ENCODE measurements at regions not wholly inside any gene's neighbourhood (a gene's known extent, or its start where the extent isn't known, plus 50 kb on each side); places are given as distances from the start of the nearest gene placed in this dataset.
"Not testable (repeated sequence)": the region's sequence is repeated elsewhere in the genome, so short reads cannot be mapped to it uniquely, and the experiment has no call there.

- intact Hi-C loops (cut with DNase I; ENCODE audit: low total_unique reads); H3K27me3 ChIP-seq; H3K36me3 ChIP-seq; H3K4me3 ChIP-seq; H3K27ac ChIP-seq; H3K9me3 ChIP-seq; H3K4me1 ChIP-seq; DNase-seq: not testable (repeated sequence)
- WGBS, 5 donors: 54 to 85% (median 80%) methylated on average over 2 to 5 of the region's 9 CpGs
Observed at GRCh38 chr15:20680257-20680815, 138.7 kb upstream of the GOLGA6L6 start.

- intact Hi-C loops (cut with DNase I; ENCODE audit: low total_unique reads): no loop called here
- Histone ChIP-seq H3K9me3 (no peaks in the 10 kb centered on the region), H3K27me3 (no peaks in the 10 kb centered on the region), H3K4me3 (no peak overlapping the region), H3K4me1 (no peaks in the 10 kb centered on the region), H3K27ac (no peak overlapping the region), H3K36me3 (no peaks in the 10 kb centered on the region)
- no peak for DNase-seq
- no peak for TF ChIP-seq EP300 (IDR thresholded peaks at IDR 0.05)
- no peak for TF ChIP-seq POLR2AphosphoS5 (IDR thresholded peaks at IDR 0.05)
- no peak for TF ChIP-seq POLR2A (IDR thresholded peaks at IDR 0.05)
- no peak for TF ChIP-seq CTCF (IDR thresholded peaks at IDR 0.05)
- 35 to 54% (median 41%) methylated on average over 1 of the region's 1 CpG for WGBS, 5 donors
Observed at GRCh38 chr15:20672470-20672869, 130.9 kb upstream of the GOLGA6L6 start.

GRCh38 chr15:20671675-20672074, 130.1 kb upstream of the GOLGA6L6 start:
- Histone ChIP-seq H3K27ac (no peak overlapping the region), H3K27me3 (no peaks in the 10 kb centered on the region), H3K4me3 (no peak overlapping the region), H3K4me1 (no peaks in the 10 kb centered on the region), H3K9me3 (no peaks in the 10 kb centered on the region), H3K36me3 (no peaks in the 10 kb centered on the region)
- 23 to 30% (median 28%) methylated on average over 2 of the region's 2 CpGs for WGBS, 5 donors
- TF ChIP-seq POLR2A (IDR thresholded peaks at IDR 0.05) (no peak), POLR2AphosphoS5 (IDR thresholded peaks at IDR 0.05) (no peak), EP300 (IDR thresholded peaks at IDR 0.05) (no peak), CTCF (IDR thresholded peaks at IDR 0.05) (no peak)
- no peak for DNase-seq
- intact Hi-C loops (cut with DNase I; ENCODE audit: low total_unique reads): no loop called here

GRCh38 chr15:20666410-20666809, 124.8 kb upstream of the GOLGA6L6 start:
- H3K4me3 ChIP-seq; H3K27me3 ChIP-seq; H3K9me3 ChIP-seq; DNase-seq; H3K27ac ChIP-seq; H3K36me3 ChIP-seq; intact Hi-C loops (cut with DNase I; ENCODE audit: low total_unique reads); H3K4me1 ChIP-seq: not testable (repeated sequence)
- WGBS, 5 donors: 46 to 59% (median 49%) methylated on average over 3 of the region's 3 CpGs

GRCh38 chr15:20665653-20666052, 124.1 kb upstream of the GOLGA6L6 start:
- Histone ChIP-seq H3K36me3 (no peaks in the 10 kb centered on the region), H3K27me3 (no peaks in the 10 kb centered on the region), H3K9me3 (no peaks in the 10 kb centered on the region), H3K4me1 (no peaks in the 10 kb centered on the region), H3K27ac (no peak overlapping the region), H3K4me3 (no peak overlapping the region)
- TF ChIP-seq POLR2AphosphoS5 (IDR thresholded peaks at IDR 0.05) (no peak), CTCF (IDR thresholded peaks at IDR 0.05) (no peak), POLR2A (IDR thresholded peaks at IDR 0.05) (no peak), EP300 (IDR thresholded peaks at IDR 0.05) (no peak)
- intact Hi-C loops (cut with DNase I; ENCODE audit: low total_unique reads): no loop called here
- WGBS, 5 donors: 25 to 48% (median 35%) methylated on average over 1 of the region's 1 CpG
- DNase-seq: no peak
